ENCODE measurements at regions not wholly inside any gene's neighbourhood (a gene's known extent, or its start where the extent isn't known, plus 50 kb on each side); places are given as distances from the start of the nearest gene placed in this dataset.

DNA sequence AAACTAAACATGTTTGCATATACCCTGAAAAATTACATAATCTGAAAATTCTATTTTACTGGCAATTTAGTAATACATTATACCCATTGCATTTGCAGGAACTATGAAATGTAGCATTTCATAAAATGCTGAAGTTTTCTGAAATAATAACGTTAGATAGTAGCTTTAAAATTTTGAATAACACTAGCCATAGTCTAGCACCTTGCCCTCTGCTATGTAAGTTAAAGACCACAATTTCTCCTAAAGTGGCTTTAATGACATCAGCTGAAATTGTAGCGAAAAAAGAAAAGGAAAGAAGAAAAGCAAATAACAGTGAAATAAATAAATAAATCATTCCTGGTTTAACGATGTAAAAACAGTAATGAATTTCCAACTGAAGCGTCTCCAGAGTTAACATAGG is 172.8 kb upstream of the RASA1 start:
- TF ChIP-seq CTCF (IDR thresholded peaks at IDR 0.05) (no peak), POLR2A (IDR thresholded peaks at IDR 0.05; ENCODE audit: low read depth) (no peak), EP300 (IDR thresholded peaks at IDR 0.05) (no peak), POLR2AphosphoS5 (IDR thresholded peaks at IDR 0.05) (no peak)

All from esophagus muscularis mucosa (tissue), 4 donors.